Liver (tissue), 3 donors: ENCODE measurements at regions not wholly inside any gene's neighbourhood (a gene's known extent, or its start where the extent isn't known, plus 50 kb on each side); places are given as distances from the start of the nearest gene placed in this dataset.

Experiments used
- CTCF ChIP-seq: fragments of 150-350 bp; IDR thresholded peaks from 2 replicates; pipeline ENCODE4 v1.5.1; 2017; ENCODE audit warnings: improper control_type of control experiment, low read depth, low read length; ENCODE audit not compliant: missing input control
- EGR1 ChIP-seq, 2 donors: IDR thresholded peaks; 2 replicates each; pipeline ENCODE4 v1.6.1; 2016 to 2018; ENCODE audit warnings: antibody characterized with exemption in 2 of 2, low read depth in 2 of 2
- FOXA1 ChIP-seq: IDR thresholded peaks from 2 replicates; pipeline ENCODE4 v1.6.1; 2016; ENCODE audit warnings: antibody characterized with exemption
- GABPA ChIP-seq, 2 donors: IDR thresholded peaks in 1 of 2; conservative IDR thresholded peaks in 1 of 2; 2 replicates each; pipeline ENCODE4 v1.6.1; 2016; ENCODE audit warnings: antibody characterized with exemption in 2 of 2, mild to moderate bottlenecking in 1 of 2, moderate library complexity in 1 of 2
- TAF1 ChIP-seq: conservative IDR thresholded peaks from 2 replicates; pipeline ENCODE4 v1.6.1; 2016; ENCODE audit warnings: antibody characterized with exemption, mild to moderate bottlenecking
- YY1 ChIP-seq: IDR thresholded peaks from 2 replicates; pipeline ENCODE4 v1.6.1; 2016; ENCODE audit warnings: antibody characterized with exemption, mild to moderate bottlenecking
- TF ChIP-seq, protein P1 (sequence below): IDR thresholded peaks from 2 replicates; pipeline ENCODE4 v1.6.1; 2016; ENCODE audit warnings: antibody characterized with exemption
- TF ChIP-seq, protein P2 (sequence below): IDR thresholded peaks from 2 replicates; pipeline ENCODE4 v1.6.1; 2016; ENCODE audit warnings: antibody characterized with exemption
- TF ChIP-seq, protein P3 (sequence below): IDR thresholded peaks from 2 replicates; pipeline ENCODE4 v1.6.1; 2016; ENCODE audit warnings: antibody characterized with exemption, mild to moderate bottlenecking
- donor health status: healthy.
- donor health status: healthy.

DNA sequence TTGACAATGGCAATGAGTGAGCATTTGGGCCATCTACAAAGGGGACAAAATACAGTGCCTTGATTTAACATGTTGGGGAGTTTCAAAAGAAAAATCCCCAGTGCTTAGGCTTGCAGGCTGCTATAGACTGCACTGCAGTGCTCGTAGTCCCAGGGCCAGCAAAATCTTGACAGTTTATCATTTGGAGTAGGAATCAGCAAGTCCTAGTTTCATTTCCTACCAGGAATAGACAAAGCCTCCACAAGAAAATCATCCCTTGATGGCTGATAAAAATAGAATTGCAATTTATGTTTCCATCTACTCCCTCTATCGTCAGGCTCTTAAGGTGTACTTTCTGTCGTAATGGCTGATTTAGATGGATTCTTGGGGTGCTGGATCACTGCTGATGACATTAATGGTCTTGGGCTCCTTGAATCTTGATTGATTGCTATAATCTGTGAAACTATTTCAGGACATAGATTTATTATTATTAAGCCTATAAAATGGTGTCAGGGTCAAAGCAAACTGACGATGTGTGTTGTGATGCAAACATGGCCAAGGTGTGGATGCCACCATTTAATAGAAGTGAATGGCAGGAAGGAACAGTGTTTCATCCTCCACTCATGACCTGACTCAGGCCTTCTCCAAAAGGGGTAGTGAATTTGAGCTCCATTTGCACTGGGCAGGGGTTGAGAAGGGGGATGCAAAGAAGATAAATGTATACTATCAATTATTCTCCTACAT, 171.7 kb downstream of the PIK3R1 start:
- TF ChIP-seq, protein P1, sequence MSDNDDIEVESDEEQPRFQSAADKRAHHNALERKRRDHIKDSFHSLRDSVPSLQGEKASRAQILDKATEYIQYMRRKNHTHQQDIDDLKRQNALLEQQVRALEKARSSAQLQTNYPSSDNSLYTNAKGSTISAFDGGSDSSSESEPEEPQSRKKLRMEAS, result no peak
- no peak for TF ChIP-seq CTCF
- no peak for TF ChIP-seq YY1
- TF ChIP-seq, protein P2, sequence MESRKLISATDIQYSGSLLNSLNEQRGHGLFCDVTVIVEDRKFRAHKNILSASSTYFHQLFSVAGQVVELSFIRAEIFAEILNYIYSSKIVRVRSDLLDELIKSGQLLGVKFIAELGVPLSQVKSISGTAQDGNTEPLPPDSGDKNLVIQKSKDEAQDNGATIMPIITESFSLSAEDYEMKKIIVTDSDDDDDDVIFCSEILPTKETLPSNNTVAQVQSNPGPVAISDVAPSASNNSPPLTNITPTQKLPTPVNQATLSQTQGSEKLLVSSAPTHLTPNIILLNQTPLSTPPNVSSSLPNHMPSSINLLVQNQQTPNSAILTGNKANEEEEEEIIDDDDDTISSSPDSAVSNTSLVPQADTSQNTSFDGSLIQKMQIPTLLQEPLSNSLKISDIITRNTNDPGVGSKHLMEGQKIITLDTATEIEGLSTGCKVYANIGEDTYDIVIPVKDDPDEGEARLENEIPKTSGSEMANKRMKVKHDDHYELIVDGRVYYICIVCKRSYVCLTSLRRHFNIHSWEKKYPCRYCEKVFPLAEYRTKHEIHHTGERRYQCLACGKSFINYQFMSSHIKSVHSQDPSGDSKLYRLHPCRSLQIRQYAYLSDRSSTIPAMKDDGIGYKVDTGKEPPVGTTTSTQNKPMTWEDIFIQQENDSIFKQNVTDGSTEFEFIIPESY, result no peak
- TF ChIP-seq GABPA (IDR thresholded peaks at IDR 0.05 in 1 of 2, conservative IDR thresholded peaks at IDR 0.05 in 1 of 2), result no peak
- TF ChIP-seq FOXA1, result no peak
- TF ChIP-seq, protein P3, sequence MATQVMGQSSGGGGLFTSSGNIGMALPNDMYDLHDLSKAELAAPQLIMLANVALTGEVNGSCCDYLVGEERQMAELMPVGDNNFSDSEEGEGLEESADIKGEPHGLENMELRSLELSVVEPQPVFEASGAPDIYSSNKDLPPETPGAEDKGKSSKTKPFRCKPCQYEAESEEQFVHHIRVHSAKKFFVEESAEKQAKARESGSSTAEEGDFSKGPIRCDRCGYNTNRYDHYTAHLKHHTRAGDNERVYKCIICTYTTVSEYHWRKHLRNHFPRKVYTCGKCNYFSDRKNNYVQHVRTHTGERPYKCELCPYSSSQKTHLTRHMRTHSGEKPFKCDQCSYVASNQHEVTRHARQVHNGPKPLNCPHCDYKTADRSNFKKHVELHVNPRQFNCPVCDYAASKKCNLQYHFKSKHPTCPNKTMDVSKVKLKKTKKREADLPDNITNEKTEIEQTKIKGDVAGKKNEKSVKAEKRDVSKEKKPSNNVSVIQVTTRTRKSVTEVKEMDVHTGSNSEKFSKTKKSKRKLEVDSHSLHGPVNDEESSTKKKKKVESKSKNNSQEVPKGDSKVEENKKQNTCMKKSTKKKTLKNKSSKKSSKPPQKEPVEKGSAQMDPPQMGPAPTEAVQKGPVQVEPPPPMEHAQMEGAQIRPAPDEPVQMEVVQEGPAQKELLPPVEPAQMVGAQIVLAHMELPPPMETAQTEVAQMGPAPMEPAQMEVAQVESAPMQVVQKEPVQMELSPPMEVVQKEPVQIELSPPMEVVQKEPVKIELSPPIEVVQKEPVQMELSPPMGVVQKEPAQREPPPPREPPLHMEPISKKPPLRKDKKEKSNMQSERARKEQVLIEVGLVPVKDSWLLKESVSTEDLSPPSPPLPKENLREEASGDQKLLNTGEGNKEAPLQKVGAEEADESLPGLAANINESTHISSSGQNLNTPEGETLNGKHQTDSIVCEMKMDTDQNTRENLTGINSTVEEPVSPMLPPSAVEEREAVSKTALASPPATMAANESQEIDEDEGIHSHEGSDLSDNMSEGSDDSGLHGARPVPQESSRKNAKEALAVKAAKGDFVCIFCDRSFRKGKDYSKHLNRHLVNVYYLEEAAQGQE, result no peak
- TF ChIP-seq TAF1, result no peak
- TF ChIP-seq EGR1 (IDR thresholded peaks at IDR 0.05; ENCODE audit: low read depth in 2 of 2), result no peak
